GM21825 (cell line): ENCODE measurements at regions not wholly inside any gene's neighbourhood (a gene's known extent, or its start where the extent isn't known, plus 50 kb on each side); places are given as distances from the start of the nearest gene placed in this dataset.
"Not testable (repeated sequence)": the region's sequence is repeated elsewhere in the genome, so short reads cannot be mapped to it uniquely, and the experiment has no call there.

Experiments
- ATAC-seq: cut with Tn5 transposase; IDR thresholded peaks from one replicate; pipeline ENCODE4 v1.9.1; 2021; ENCODE audit warnings: mild to moderate bottlenecking, moderate library complexity; ENCODE audit not compliant: unreplicated experiment

- ATAC-seq = no peak
Observed at GRCh38 chr4:138347561-138347960, 105.4 kb upstream of the SLC7A11 start.

- ATAC-seq = no peak
Observed at GRCh38 chr4:138344851-138345250, 102.7 kb upstream of the SLC7A11 start.

- ATAC-seq = no peak
Observed at GRCh38 chr4:138344054-138344453, 101.9 kb upstream of the SLC7A11 start.

- ATAC-seq = peak; percentile 75
Observed at GRCh38 chr4:138341739-138342415, 99.7 kb upstream of the SLC7A11 start.

- no peak for ATAC-seq
Observed at GRCh38 chr4:138338840-138339239, 96.7 kb upstream of the SLC7A11 start.

- not testable (repeated sequence) for ATAC-seq
Observed at GRCh38 chr4:138338222-138338621, 96.1 kb upstream of the SLC7A11 start.

- no peak for ATAC-seq
Observed at GRCh38 chr4:138334346-138335016, 92.3 kb upstream of the SLC7A11 start.

GRCh38 chr4:138332415-138332814 lies 90.3 kb upstream of the SLC7A11 start:
- not testable (repeated sequence) for ATAC-seq

GRCh38 chr4:138330531-138330930 lies 88.4 kb upstream of the SLC7A11 start:
- no peak for ATAC-seq

GRCh38 chr4:138329506-138330070 lies 87.4 kb upstream of the SLC7A11 start:
- ATAC-seq = no peak

GRCh38 chr4:138327338-138327737 lies 85.2 kb upstream of the SLC7A11 start:
- no peak for ATAC-seq

GRCh38 chr4:138320831-138321230 lies 78.7 kb upstream of the SLC7A11 start:
- ATAC-seq = no peak

- no peak for ATAC-seq
Observed at GRCh38 chr4:138320030-138320429, 77.9 kb upstream of the SLC7A11 start.

- ATAC-seq = no peak
Observed at GRCh38 chr4:138317175-138317748, 75.1 kb upstream of the SLC7A11 start.

- no peak for ATAC-seq
Observed at GRCh38 chr4:138312536-138312911, 70.4 kb upstream of the SLC7A11 start.

- no peak for ATAC-seq
Observed at GRCh38 chr4:138311771-138312535, 69.8 kb upstream of the SLC7A11 start.

- ATAC-seq = no peak
Observed at GRCh38 chr4:138310991-138311390, 68.8 kb upstream of the SLC7A11 start.

- no peak for ATAC-seq
Observed at GRCh38 chr4:138310498-138310897, 68.3 kb upstream of the SLC7A11 start.

GRCh38 chr4:138308356-138308755 lies 66.2 kb upstream of the SLC7A11 start:
- ATAC-seq = no peak

- no peak for ATAC-seq
Observed at GRCh38 chr4:138307319-138307718, 65.2 kb upstream of the SLC7A11 start.

GRCh38 chr4:138305050-138305449 lies 62.9 kb upstream of the SLC7A11 start:
- ATAC-seq = no peak
